Dedifferentiated amniotic fluid mesenchymal stem cell (primary cell): ENCODE measurements at regions not wholly inside any gene's neighbourhood (a gene's known extent, or its start where the extent isn't known, plus 50 kb on each side); places are given as distances from the start of the nearest gene placed in this dataset.
"Not testable (repeated sequence)": the region's sequence is repeated elsewhere in the genome, so short reads cannot be mapped to it uniquely, and the experiment has no call there.

Experiments
- DNase-seq: peaks from one replicate; pipeline ENCODE4 v3.0.0-alpha.2; 2016; ENCODE audit errors: extremely low spot score

DNA sequence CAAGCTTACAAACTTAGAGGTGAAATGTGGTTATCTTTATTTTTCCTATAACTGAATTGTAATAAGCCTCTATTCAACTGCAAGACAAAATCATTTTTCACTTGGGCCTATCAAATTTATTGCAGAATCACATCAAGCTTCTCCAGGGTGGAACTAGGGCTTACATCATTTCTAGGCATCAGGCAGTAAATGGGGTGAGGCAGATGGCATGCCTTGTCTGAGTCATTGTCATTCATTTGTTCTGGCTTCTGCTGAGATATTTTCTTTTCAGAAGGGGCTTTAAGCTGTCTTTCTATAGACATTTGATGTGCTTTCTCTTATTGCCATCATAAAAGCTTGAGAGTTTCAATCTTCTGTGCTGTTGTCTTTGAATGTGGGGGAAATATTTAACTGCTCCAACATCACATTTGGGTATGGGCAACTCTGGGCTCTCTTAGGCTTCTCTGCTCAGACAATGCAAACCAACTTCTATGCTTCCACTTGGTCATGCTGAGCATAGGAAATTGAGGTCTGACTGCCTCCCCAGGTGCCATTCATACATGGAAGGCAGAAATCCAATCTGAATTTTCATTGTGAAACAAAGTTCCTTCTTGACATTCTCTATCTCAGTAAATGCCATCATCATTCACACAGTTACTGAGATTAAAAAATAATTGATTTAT, 225.8 kb upstream of the GIMD1 start:
- no peak for DNase-seq

- DNase-seq: peak; percentile 36
Observed at GRCh38 chr4:106588891-106589290, 220.3 kb upstream of the GIMD1 start.

- DNase-seq: peak; percentile 61
Observed at GRCh38 chr4:106587558-106587957, 219.0 kb upstream of the GIMD1 start.

DNA sequence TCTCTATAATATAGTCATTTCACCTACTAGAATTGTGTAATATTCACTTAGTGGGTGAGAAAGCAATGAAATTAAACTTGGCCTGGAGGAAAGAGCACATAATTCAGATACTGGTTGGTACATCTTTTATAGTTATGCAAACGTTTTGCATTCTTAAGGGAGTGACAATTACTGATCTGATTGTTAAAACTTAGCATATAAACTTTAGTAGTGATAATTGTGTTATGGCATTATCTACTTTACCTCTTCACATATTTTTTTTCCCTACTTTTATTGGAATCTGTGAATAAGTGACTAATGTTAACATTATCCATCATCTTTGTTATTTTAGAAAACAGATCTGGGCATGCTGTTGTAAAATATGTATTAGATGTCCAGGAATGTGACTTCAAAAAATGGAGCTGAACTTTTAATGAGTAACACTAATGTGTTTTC, 217.4 kb upstream of the GIMD1 start:
- DNase-seq: no peak

- peak; percentile 37 for DNase-seq
Observed at GRCh38 chr4:106584337-106584989, 215.9 kb upstream of the GIMD1 start.

GRCh38 chr4:106583567-106583966, 215.0 kb upstream of the GIMD1 start:
- DNase-seq: peak; percentile 91

DNA sequence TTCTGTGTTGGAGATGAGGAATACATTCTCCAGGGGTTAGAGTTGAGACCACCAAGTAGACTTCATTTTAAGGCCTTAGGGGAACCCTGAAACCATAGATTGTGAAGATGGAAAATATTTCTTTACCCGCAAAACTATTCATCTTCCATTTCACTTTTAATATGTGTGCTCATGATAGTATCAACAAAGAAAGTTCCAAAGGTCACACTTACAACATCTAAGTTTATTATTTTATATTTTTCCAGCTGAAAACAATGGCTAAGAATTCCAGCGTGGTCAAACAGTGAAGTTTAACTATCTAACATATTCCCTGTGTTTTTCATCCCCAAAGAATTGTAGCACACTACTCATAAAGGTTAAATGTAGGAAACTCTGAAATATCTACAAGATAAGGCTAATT, 214.5 kb upstream of the GIMD1 start:
- no peak for DNase-seq

DNA sequence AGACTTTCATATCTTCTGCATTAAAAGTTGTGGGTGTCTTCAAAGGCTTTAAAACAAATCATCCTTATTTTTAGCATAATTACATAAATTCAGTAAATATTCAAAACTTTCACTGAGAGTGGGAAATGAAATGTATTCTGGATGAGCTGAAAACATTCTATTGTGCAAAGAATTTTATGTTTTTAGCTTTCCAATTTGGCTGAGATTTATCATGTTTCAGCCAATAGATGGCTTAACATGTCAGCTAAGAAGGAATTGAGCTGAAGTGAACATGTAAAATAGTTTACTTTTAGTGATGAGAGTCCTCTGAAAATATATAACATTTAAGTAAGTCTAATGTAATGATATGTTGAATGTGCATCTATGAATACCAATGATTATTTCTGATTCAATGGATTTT, 213.5 kb upstream of the GIMD1 start:
- no peak for DNase-seq

DNA sequence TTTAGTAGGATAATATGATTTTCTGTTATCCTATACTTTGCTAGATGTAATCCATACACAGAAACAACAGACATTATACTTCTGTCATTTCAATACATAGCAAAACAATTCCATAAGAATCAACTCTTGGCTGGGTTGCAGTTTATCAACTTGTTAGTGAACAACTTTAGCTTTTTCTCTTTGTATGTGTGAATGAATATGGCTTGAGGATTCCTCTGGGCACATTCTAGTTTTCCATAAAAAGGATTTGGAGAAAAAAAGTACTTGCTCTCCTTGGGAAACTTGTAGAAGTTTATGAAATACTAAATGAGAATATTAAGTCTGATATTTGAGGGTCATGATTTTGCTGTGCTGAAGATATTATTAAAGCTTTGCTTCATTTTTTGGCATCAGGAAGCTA, 210.7 kb upstream of the GIMD1 start:
- DNase-seq: no peak

GRCh38 chr4:106569146-106570031, 200.8 kb upstream of the GIMD1 start:
- no peak for DNase-seq

GRCh38 chr4:106565727-106566126, 197.1 kb upstream of the GIMD1 start:
- no peak for DNase-seq

- DNase-seq: not testable (repeated sequence)
Observed at GRCh38 chr4:106563637-106564036, 195.1 kb upstream of the GIMD1 start.

DNA sequence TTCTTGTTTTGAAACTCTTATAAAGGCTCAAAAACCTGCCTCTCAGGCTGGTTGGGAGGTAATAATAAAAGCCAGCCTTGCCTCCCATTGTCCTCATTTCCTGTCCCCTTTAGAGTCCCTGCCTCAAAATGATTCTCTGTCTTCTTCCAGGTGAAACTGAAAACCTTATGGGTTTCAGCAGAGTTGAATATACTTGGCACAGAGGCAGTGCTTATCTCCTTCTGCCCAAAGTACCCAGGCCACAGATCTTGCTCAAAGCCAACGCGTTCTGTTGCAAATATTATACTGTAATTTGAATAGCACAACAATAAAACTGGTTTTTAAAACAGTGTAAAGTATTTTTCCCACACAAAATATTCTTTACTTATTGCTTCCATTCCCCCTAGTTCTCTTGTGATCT, 183.1 kb upstream of the GIMD1 start:
- no peak for DNase-seq

GRCh38 chr4:106548446-106549044, 180.0 kb upstream of the GIMD1 start:
- no peak for DNase-seq

GRCh38 chr4:106546370-106546769, 177.8 kb upstream of the GIMD1 start:
- DNase-seq: no peak

DNA sequence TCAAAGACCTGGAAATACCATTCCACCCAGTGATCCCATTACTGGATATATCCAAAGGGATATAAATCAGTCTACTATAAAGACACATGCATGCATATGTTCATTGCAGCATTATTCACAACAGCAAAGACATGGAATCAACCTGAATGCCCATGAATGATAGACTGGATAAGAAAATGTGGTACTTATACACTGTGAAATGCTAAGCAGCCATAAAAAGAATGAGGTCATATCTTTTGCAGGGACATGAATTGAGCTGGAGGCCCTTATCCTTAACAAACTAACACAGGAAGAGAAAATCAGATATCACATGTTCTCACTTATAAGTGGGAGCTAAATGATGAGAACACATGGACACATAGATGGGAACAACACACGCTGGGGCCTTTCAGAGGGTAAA, 174.0 kb upstream of the GIMD1 start:
- DNase-seq: not testable (repeated sequence)

DNA sequence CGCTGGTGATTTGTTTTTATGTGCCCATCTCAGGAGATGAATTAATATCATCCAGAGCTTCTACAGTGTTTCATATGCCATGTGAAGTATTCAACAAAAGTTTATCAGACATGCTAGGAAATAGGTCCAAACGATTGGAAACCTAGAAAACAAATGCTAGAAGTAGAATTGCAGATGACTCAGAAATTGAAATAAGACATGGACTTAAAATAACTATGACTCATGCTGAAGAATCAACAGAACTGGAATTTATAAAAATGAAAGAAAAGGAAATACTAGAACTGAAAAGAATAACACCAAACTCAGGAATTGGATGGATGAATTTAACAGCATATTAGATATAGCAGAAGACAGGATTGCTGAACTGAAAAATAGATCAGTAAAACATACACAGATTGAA, 172.7 kb upstream of the GIMD1 start:
- peak; percentile 62 for DNase-seq

GRCh38 chr4:106530821-106531220, 162.2 kb upstream of the GIMD1 start:
- DNase-seq: no peak

DNA sequence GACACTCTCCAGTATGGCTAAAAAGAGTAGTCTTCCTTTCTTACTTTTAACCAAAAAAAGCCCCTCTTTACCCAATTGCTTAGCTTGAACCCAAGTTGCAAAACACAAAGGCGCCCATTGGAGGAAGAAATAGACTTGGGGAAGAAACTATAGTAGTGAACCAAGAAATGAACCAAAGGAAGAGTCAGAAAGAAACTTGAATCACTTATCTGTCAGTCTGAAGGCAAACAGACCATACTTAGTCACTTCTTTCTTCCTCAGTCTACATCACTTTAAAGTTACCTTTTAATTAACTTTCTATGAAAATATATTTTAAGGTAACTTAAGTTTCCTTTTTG, 161.4 kb upstream of the GIMD1 start:
- DNase-seq: no peak

DNA sequence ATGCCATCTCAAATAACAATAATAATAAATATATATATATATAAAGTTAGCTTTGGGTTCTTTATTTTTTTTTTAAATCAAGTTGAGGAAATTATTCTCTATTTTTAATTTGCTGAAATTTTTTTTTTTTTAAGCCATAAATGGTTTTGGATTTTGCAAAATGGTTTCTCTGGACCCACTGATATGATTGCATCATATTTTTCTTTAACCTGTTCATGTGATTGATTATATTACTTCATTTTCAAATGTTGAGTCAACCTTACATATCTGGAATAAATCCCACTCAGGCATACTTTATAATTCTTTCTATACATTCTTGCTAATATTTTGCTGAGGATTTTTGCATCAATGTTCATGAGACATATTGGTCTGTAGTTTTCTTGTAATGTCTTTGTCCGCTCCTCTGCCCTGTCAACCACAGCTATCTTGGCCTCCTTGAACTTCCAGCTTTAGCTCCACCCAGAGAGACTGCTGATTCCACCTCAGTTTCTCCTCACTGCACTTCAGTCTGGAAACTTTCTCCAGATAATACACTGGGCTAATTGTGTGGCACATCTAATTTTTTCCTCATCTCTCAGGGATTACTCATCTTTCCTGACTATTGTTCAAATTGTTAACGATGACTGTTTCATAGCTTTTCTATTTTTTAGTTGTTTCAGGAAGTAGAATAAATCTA, 160.9 kb upstream of the GIMD1 start:
- DNase-seq: no peak

DNA sequence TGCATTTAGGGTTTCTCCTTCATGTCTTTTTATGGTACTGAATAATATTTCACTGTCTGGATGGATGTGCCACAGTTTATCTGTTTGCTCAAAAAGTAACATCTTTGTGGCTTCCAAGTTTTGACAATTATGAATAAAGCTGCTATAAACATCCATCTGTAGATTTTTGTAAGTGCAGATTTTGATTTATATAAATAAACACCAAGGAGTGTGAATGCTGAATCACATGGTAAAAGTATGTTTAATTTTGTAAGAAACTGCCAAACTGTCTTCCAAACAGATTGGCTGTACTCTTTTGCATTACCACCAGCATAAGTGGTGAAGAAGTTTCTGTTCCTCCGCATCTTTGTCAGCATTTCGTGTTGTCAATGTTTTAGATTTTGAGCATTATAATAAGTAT, 158.7 kb upstream of the GIMD1 start:
- DNase-seq: no peak

GRCh38 chr4:106525425-106525824, 156.8 kb upstream of the GIMD1 start:
- DNase-seq: not testable (repeated sequence)
